Activated T-cell treated with anti-CD3 and anti-CD28 coated beads, Interleukin-2, amount 50 U/mL, for 48 hours (primary cell): ENCODE measurements at regions not wholly inside any gene's neighbourhood (a gene's known extent, or its start where the extent isn't known, plus 50 kb on each side); places are given as distances from the start of the nearest gene placed in this dataset.

Source experiments
- DNase-seq, 2 experiments: peaks; one replicate each; pipeline ENCODE4 v3.0.0-alpha.2; 2020

DNA sequence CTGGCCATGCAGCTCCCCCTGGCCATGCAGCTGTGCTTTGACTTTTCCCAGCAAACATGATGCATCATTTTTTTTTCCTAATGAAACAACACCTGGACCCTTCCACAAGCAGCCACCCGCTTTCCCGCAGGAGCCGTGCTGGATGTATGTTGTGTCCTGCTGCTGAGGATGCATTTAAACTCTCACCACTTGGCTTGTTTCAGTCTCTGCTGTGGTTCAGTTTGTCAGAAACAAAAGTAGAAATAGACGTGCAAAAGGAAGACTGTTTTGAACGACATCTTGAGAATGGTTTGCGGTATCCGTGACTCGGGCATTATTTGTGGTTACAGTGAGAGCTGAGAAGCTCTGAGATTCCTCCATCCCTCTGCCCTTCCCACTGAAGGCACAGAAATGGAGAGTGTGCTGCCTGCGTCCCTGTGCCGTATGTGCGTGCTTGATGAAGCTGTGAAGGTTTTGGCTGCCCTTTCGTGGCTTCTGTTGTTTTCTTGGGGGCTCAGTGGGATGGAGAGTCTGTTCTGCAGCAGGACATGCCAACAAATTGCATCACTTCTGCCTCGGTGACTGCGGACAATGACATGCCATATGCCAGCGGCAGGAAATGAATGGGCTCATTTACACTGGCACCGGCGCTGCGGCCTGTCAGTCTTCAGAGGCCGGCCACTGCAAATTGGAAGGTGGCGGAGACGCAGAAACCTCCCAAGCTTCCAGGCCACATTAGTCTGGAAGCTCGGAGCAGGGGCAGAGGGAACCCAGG is 417.7 kb upstream of the SALL3 start:
- DNase-seq: no peak

DNA sequence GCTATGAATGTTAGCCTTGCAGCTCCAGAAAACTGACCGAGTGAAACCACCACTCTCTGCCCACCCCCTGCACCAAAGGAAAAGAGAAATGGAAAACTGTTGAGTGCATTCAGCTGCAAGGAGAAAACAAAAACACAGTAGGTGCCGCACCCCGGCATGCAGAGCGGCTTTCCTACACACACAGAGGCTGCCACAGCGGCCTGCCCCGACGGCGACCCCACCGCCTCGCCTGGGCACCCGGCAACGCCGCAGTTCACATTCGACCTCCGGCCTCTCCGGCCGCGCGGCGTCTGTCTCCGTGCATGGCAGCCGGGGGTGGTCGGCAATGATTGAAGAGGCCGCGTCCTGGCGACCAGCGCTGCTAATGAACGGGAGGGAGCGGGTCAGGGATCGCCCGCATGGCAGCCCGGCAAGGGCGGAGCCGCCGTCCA is 417.1 kb upstream of the SALL3 start:
- DNase-seq: no peak

DNA sequence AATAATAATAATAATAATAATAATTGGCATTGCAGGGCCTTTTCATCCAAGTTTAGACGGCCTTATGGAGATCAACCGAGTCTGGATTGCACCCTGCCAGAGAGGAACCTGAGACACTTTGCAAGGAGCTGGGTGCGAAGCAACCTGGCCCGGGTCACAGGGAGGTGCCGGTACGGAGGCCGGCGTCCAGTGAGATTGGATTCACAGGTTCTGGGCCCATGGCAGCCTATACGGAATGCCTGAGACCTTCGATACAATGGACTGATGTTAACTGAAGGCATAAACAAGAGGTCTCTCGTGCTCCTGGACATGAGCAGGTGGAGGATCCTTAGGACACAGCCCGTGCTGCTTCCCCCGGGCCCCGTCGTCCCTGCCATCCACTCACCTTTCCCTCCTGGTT is 416.5 kb upstream of the SALL3 start:
- DNase-seq: no peak

DNA sequence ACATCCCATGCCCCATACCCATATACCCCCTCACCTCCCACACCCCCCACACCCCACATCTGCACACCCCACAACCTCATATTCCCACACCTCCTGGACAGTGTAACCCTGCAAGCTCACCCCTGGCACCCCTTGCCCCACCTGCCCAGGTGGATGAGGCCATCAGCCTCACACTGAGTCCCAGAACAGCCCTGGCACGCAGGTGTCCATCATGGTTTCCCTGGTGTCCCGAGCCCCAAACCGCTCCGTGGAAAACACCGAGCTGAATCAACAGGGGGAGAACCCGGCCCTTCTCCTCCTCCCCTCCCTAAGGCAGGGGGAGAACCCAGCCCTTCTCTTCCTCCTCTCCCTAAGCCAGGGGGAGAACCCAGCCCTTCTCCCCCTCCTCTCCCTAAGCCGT is 415.6 kb upstream of the SALL3 start:
- no peak for DNase-seq

DNA sequence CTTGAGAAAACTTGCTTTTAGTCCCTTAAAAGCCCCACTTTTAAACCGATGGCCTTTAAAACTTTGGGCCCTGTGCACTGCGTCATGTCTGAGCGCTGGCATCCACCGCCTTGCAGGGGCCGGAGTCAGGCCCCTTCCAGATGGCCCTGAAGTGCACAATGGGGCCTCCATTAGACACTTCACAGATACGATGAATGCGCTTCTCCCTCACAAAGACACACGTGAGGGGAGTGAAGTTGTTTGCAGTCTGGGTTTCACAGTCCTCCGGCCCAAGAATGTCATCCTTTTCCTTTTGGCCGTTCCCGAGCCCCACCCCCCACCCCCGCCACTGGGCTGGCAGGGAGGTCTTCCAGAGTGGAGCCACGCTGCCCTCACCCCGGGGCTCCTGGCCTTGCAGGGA is 415.1 kb upstream of the SALL3 start:
- DNase-seq: no peak

DNA sequence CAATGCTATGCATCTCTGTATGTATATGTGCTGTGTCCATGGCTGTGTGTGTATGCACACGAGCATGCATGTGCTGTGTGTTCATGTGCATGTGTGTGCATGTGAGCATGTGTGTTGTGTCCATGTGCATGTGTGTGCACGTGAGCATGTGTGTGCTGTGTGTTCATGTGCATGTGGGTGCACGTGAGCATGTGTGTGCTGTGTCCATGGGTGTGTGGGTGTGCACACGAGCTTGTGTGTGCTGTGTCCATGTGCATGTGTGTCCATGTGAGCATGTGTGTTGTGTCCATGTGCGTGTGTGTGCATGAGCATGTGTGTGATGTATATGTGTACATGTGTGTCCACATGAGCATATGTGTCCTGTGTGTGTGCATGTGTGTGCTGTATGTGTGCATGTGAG is 414.4 kb upstream of the SALL3 start:
- no peak for DNase-seq

DNA sequence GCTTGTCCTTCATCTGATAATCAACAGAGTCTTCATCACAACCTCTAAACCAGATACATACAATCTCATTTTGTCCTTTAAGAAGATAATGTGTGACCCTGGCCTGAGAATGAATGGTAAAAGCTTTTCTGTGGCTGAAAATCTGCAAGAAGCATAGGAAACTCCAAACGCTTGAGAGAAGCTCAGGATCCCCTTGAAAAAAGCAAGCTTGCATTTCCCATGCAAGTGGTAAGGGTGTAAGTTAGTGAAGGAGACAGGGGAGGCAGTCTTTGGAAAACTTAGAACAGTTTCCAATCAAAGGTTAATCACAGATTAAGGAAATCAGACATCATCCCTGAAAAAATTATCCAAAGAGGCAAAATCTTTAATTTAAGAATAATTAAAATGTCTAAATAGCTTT is 413.6 kb upstream of the SALL3 start:
- no peak for DNase-seq

DNA sequence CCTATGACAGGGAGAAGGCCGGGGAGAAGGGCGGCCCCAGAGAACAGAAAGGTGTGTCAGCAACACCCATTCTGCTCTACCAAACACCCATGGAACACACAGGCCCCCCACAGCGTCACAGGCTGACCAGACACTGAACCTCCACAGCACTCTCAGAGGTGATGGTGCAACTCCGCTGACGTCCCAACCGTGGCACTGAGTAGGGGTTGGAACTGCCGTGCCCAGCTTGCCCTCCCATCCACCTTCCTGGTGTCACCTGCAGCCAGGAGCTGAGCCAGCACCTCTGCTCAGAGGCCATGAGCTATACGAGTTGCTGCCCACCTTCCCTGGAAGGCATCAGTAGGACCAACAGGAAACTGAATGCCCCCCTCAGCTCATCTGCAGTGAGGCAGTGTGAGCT is 412.9 kb upstream of the SALL3 start:
- no peak for DNase-seq

DNA sequence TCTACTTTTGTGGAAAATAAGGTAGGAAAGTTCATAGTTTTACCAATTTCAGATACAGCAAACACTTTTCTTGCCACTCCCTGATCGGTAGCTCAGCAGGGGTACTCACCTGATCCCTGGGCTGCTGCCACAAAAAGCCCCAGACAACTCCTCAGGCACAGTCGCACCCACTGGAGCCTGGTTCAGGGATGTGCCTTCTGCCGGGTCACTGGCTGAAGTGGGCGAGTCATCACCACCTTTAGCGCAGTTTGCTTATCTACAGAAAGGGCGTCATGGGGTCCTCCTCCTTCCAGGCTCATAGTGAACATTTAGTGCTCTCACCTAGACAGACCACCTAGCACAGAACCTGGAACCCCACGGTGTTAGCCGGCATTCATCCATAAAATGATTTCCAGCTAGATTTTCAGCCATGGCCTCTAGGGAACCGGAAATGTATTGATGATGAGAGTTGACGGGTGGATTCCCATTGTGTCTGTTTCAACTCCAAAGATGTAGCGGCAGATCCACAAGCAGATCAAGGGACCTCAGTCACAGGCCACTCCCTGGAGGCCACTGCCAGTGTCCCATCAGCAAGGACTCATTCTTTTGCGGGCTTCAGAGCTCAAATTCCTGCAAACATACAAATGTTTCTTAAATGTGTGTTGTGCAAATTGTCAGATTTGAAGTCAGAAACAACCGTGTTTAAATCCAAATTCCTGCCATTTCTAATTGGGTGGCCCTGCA is 408.4 kb upstream of the SALL3 start:
- DNase-seq: no peak

DNA sequence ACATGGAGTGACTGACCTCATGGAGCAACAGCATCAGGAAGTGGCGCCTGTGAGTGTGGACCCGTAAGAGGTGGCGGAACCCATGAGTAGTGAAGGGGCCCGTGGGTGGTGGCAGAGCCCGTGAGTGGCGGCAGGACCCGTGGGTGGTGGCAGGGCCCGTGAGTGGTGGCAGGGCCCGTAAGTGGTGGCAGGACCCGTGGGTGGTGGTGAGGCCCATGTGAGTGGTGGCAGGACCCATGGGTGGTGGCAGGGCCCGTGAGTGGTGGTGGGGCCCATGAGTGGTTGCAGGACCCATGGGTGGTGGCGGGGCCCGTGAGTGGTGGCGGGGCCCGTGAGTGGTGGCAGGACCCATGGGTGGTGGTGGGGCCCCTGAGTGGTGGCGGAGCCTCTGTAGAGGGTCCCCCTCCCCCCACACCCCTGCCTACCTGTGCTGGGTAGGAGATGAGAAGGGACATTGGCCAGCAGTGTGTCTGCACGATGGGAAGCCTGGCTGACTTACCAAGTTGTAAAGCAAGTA is 407.7 kb upstream of the SALL3 start:
- DNase-seq: no peak

DNA sequence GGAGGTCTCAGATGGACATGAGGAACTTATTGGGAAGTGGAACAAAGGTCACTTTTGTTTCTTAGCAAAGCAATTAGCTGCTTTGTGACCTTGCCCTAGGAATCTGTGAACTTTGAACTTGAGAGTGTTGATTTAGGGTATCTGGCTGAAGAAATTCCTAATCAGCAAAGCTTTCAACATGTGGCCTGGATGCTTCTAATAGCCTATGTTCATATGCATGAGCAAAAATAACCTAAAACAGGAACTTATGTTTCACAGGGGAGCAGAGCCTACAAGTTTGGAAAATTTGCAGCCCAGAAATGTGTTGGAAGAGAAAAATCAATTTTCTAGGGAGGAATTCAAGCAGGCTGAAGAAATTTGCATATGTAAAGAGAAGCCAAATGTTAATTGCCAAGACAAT is 405.8 kb upstream of the SALL3 start:
- no peak for DNase-seq

DNA sequence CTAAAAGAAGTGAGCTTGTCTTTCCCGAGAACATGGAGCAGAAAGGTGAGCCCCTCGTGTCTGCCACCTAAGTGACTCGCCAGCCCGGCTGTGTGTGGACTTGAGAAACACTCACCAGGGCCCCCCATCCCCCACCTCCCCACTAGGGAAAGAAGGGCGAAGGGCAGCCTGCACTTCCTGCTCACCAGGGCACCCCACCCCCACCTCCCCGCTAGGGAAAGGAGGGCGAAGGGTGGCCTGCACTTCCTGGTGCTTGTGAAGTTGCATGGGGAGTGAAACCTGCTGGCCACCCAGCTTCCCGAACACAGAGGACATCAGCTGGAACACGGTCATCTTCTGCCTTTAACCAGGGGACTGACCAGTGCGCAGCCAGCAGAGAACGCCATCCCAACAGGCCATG is 402.7 kb upstream of the SALL3 start:
- DNase-seq: no peak

DNA sequence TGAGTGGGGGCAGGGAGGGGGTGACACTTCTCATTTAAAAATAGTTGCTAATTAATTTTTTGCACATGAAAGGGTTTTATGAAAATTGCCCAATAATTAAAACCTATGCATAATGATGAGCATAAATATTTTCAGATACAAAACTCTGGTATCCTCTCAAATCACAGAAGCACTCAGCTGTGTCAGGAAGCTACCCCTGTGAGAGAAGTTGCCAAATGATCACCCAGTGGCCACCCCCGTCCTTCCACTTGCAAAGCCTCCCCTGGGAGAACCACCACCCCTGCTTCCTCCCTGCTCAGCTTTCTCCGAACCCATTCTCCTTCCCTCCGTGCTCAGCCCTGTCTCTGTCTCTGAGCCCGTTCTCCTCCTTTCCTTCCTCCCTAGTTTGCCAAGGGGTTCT is 400.2 kb upstream of the SALL3 start:
- no peak for DNase-seq

DNA sequence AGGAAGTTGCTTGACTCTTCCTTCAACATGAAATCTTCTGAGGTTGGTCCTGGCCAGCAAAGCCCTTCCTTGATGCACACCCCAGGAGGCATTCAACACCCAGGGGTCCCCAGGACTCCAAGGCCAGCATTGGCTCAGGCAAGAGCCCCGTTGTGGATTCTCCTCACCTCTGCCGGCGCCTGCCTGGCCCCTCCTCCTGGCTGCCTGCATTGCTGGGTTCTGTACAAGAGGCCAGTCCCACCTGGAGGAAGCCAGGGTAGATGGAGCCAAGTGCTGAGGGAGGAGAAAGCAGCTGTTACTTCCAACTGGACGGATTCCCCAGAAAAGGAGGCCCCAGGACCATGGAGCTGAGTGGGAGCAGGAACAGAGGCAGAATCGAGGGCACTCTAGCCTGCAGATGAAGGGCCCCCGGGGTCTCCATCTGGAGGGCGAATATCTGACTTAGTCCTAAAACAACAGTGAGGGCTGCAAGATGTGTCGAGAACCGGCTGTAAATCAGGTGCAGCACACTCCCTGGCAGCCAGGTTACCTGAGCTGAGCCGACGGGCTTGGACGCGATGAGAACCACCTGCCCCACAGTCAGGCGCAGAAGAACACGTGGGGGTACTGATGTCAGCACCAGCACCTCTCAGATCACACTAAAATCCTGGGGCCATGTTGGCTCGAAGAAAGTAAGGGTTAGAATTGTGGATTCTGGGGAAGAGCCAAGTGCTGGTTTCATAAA is 399.6 kb upstream of the SALL3 start:
- no peak for DNase-seq

DNA sequence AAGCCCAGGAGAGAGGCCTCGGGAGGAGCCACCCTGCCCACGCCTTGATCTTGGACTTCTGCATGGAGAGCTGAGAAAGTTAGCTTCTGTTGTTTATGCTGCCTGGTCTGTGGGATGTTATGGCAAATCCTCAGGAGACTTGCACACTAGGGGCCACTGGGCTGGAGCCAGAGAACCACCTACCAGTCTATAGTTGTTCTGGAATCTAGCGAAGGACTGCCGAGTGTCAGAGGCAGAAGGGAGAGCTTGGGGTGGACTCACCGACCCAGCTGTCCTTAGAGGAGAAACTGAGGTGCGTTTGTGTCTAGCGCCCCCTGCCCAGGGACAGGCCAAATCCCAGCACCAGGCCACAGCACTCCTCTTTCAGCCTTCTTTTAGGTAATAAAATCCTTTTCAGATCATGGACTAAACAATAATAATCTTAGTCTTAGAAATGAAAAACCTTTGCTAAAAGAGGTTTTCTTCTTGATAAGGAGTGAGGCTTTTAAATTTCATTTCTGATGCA is 398.7 kb upstream of the SALL3 start:
- no peak for DNase-seq

DNA sequence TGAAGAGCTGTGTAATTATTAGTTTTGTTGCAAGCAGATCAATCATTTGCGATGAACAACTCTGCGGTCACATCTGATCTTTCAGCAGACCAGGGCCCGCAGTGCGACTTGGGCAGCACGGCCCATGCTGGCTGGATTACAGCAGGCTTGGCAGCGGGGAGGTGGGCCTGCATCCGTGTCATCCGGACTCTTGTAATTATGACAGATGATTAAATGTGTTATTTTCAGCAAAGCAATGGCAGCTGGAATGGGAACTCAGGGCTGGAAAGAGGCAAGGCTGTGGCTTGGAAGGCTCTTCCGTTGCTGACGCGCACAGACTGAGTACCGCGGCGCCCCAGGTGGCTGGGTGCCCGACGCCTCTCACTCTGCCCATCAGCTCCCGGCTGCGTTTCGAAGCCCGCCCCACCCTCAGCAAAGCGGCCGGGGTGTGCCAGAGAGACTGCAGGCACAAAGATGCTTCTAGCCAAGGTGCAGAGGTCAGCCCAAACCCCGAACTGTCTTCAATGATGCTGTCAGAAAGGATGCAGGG is 397.4 kb upstream of the SALL3 start:
- no peak for DNase-seq

DNA sequence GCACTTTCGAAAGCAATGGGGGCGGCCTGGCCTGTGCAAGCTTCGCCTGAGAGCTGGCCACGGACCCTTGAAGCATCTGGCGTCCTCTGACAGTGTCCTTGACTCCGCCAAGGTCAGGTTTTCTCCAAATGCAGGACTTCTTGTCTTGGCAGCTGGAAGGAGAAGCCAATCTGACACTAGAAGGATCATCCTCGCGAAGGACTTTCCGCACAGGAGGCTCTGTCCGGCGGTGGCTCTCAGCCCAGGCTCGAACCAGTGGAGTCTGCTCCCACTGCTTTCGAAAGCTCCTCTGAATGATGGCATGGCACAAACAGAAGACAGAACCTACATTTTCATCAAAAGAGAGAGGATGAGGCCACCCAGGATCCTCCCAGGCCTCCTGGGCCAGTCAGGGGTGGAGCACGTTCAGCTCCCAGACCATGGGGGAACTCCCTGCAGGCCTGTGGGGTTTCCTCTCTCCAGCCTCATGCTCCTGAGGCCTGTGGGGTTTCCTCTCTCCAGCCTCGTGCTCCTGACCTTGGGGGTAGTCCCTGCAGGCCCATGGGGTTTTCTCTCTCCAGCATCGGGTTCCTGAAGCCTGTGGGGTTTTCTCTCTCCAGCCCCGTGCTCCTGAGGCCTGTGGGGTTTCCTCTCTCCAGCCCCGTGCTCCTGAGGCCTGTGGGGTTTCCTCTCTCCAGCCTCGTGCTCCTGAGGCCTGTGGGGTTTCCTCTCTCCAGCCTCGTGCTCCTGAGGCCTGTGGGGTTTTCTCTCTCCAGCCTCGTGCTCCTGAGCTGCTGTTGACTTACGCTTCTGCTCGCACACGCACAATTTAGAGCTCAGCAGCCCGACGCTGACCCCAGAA is 396.5 kb upstream of the SALL3 start:
- DNase-seq: no peak

DNA sequence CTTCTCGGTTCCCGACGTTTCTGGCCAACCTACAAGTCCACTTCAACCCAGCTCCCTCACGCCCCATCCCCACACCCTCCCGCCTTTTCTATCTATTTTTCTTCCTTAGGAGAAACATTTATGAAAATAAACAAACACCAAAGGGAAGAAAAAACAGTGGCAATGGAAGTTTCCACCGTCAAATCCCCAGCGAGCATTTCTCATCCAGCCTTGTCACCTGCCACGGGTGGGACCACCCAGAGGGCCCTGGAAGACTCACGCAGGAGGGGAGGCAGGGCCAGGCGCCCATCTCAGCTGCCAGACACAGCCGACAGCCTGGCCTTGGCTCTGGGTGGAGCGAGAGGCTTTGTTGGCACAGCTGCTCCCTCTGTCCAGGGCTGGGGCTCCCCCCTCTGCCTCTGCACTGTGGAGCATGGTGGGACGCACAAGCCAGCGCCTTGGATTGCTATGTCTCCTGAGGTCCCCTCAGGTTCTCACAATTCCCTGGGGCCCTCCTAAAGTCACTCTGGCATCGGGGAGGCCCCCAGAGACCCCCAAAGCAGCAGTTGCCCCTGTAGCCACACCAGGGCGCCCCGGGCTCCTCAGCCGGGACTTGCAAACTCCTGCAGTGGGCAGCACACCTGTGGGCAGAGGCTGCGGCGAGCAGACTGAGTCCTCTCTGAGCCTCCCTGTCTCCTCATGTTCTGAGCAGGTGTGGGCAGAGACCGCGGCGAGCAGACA is 395.7 kb upstream of the SALL3 start:
- DNase-seq: no peak

DNA sequence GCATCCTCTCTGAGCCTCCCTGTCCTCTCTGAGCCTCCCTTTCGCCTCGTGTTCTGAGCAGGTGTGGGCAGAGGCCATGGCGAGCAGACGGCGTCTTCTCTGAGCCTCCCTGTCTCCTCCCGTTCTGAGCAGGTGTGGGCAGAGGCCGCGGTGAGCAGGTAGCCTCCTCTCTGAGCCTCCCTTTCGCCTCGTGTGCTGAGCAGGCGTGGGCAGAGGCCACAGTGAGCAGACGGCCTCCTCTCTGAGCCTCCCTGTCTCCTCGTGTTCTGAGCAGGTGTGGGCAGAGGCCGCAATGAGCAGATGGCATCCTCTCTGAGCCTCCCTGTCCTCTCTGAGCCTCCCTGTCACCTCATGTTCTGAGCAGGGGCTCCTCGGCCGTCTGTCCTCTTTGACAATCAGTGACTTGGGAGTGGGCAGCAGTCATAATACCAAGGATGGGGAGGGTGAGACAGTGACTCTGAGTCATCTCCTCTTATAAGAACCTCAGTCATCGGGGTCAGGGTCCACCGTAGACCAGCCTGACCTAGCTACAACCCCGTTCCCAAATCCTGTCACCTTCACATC is 395.1 kb upstream of the SALL3 start:
- DNase-seq: no peak

DNA sequence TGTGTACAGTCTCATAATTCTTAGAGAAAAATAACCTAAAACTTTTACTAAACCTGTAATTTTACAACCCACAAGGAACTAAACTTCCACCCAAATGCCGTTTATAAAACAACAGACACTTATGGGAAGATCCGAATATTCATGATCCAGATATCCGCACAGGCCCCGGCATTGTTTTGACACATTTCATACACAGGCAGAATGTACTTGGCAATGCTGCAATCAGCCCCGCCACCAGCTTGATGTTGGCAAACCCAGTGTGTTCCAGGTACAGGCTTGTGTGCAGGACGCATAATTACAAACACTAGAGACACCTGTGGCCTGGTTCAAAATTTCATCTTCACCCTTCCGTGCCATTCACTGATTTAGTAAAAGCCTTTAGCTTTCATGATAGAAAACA is 393.0 kb upstream of the SALL3 start:
- DNase-seq: no peak

DNA sequence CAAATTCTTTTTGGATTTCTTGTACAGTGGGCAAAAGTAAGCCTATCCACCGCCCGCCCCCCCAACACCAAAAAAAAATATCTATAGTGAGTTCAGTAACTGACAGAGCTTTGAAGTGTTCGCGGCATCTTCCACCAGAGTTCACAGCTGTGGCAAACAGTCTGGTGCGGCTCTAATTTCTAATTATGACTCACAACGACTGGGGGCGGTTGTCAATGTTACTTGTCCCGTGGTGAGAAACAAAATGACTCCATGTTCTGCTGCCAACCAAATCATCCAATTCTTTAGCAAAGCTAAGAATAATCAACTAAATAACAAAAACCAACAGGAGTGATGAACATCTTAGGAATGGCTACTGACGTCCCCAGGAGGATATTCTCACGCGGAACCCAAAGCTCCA is 392.5 kb upstream of the SALL3 start:
- peak; percentile 19 to 22 for DNase-seq
